K562 (cell line): ENCODE measurements at regions not wholly inside any gene's neighbourhood (a gene's known extent, or its start where the extent isn't known, plus 50 kb on each side); places are given as distances from the start of the nearest gene placed in this dataset.

ENCODE experiments used
- ATAC-seq: fragments of 200-7000 bp; cut with Tn5 transposase; 3 replicates; pipeline ENCODE4 v1.9.1; 2020; ENCODE audit warnings: moderate library complexity
- BruUV-seq: library from RNA; stranded (reverse); fragments of 400-500 nt; replicated peaks from 2 replicates; lab custom pipeline; 2021; lab: Mats Ljungman, UMichigan
- CTCF ChIA-PET: fragments of 300-600 bp; formaldehyde crosslinking; extraction: SDS; loops from one replicate; lab custom pipeline; 2021; ENCODE audit warnings: low intra/inter-chr PET ratio; lab: Yijun Ruan, JAX
- POLR2A ChIA-PET: fragments of 300-600, 350-650 bp; sonication (Branson Sonifier 250); formaldehyde crosslinking; extraction: SDS; loops from one replicate; lab custom pipeline; 2021; ENCODE audit warnings: antibody characterized with exemption, inconsistent platforms; lab: Yijun Ruan, JAX
- DNase-seq, 4 experiments: peaks; one replicate each; pipeline versions ENCODE4 v3.0.0 to v3.0.0-alpha.2; 2011 to 2018; ENCODE audit warnings: low spot score in 3 of 4, mixed read lengths in 3 of 4; ENCODE audit errors: extremely low read depth in 1 of 4
- FAIRE-seq: peaks from 2 replicates; lab custom pipeline; 2011; peaks lifted over from hg19 to GRCh38; lab: Jason Lieb, UNC
- H2AFZ ChIP-seq: 2 replicates; pipeline ENCODE4 v1.6.0; 2011; ENCODE audit warnings: low read depth, low read length, control low read depth, inconsistent platforms
- H3K27ac ChIP-seq: fragments of 200-600 bp; 3 replicates; pipeline ENCODE4 v1.8.0; 2011; ENCODE audit warnings: low read depth, mild to moderate bottlenecking, control low read depth, inconsistent platforms, low read length, moderate library complexity, mixed read lengths; ENCODE audit errors: extremely low read depth
- H3K27me3 ChIP-seq, 2 experiments: fragments of 300-600 bp in 1 of 2; 2 replicates in 1 of 2; 3 replicates in 1 of 2; pipeline versions ENCODE4 v1.6.0 to v1.8.0; 2011; ENCODE audit warnings: inconsistent platforms in 2 of 2, low read length in 2 of 2, mild to moderate bottlenecking in 1 of 2, mixed read lengths in 1 of 2, moderate library complexity in 1 of 2; ENCODE audit not compliant: control insufficient read depth in 2 of 2, insufficient read depth in 2 of 2
- H3K36me3 ChIP-seq: fragments of 300-600 bp; 3 replicates; pipeline ENCODE4 v1.8.0; 2011; ENCODE audit warnings: mild to moderate bottlenecking, low read length, inconsistent platforms; ENCODE audit not compliant: control insufficient read depth, insufficient read depth
- H3K4me1 ChIP-seq, 2 experiments: fragments of 200-600 bp in 1 of 2; replicated peaks in 1 of 2; 2 replicates in 1 of 2; 3 replicates in 1 of 2; pipeline versions ENCODE4 v1.5.1 to v1.8.0; 2011; ENCODE audit warnings: inconsistent platforms in 2 of 2, low read length in 2 of 2, mild to moderate bottlenecking in 1 of 2, mixed read lengths in 1 of 2, moderate library complexity in 1 of 2; ENCODE audit not compliant: control insufficient read depth in 2 of 2, insufficient read depth in 2 of 2
- H3K4me2 ChIP-seq: 2 replicates; pipeline ENCODE4 v1.6.1; 2011; ENCODE audit warnings: low read length, control low read depth, inconsistent platforms, mixed read lengths; ENCODE audit not compliant: insufficient read depth
- H3K4me3 ChIP-seq: fragments of 200-600 bp; sonication (generic), shearing (Covaris generic); 2 replicates; pipeline ENCODE4 v1.5.1; 2016; ENCODE audit warnings: control low read depth, inconsistent platforms
- H3K79me2 ChIP-seq: fragments of 200-600 bp; 3 replicates; pipeline ENCODE4 v1.8.0; 2011; ENCODE audit warnings: low read length, inconsistent platforms; ENCODE audit not compliant: control insufficient read depth, insufficient read depth
- H3K9ac ChIP-seq, 2 experiments: 2 replicates each; pipeline versions ENCODE4 v1.6.0 to v1.6.1; 2011; ENCODE audit warnings: low read depth in 2 of 2, low read length in 2 of 2, control low read depth in 1 of 2, inconsistent platforms in 1 of 2, mild to moderate bottlenecking in 1 of 2, mixed read lengths in 1 of 2; ENCODE audit not compliant: insufficient read depth in 1 of 2
- H3K9me1 ChIP-seq: one replicate; pipeline ENCODE4 v1.6.0; 2011; ENCODE audit warnings: inconsistent platforms, mild to moderate bottlenecking, low read length, moderate library complexity; ENCODE audit not compliant: control insufficient read depth, insufficient read depth
- H3K9me3 ChIP-seq: replicated peaks from 2 replicates; pipeline ENCODE4 v1.5.1; 2011; ENCODE audit warnings: low read depth, low read length, inconsistent platforms; ENCODE audit not compliant: control insufficient read depth, insufficient read depth
- H4K20me1 ChIP-seq: replicated peaks from 2 replicates; pipeline ENCODE4 v1.6.1; 2011; ENCODE audit warnings: low read length, inconsistent platforms, mixed read lengths; ENCODE audit not compliant: control insufficient read depth, insufficient read depth
- DACH1 ChIP-seq: fragments of 450-650 bp; IDR thresholded peaks from 2 replicates; pipeline ENCODE4 v1.6.1; 2018; ENCODE audit not compliant: partially characterized antibody
- FOXP4 ChIP-seq: sonication (generic); formaldehyde crosslinking; IDR thresholded peaks from 2 replicates; pipeline ENCODE4 v1.8.0; 2022; ENCODE audit warnings: mild to moderate bottlenecking, missing genetic modification reagents, borderline replicate concordance
- HES1 ChIP-seq: fragments of 450-650 bp; IDR thresholded peaks from 2 replicates; pipeline ENCODE4 v1.6.1; 2016; ENCODE audit warnings: low read depth, mild to moderate bottlenecking, moderate library complexity
- HNRNPUL1 ChIP-seq: fragments of 200-400 bp; formaldehyde crosslinking; IDR thresholded peaks from 2 replicates; pipeline ENCODE4 v1.6.1; 2017; ENCODE audit warnings: low read length
- HOXB6 ChIP-seq: fragments of 250-450 bp; sonication (Bioruptor Pico); IDR thresholded peaks from 2 replicates; pipeline ENCODE4 v1.5.1; 2022; ENCODE audit warnings: mild to moderate bottlenecking, borderline replicate concordance
- KLF1 ChIP-seq: fragments of 450-650 bp; IDR thresholded peaks from 2 replicates; pipeline ENCODE4 v1.6.1; 2016; ENCODE audit warnings: missing genetic modification characterization, missing compliant biosample characterization
- NCOR1 ChIP-seq: fragments of 450-650 bp; IDR thresholded peaks from 2 replicates; pipeline ENCODE4 v1.6.1; 2016; ENCODE audit warnings: mild to moderate bottlenecking, moderate library complexity
- PHF8 ChIP-seq: fragments of 200-600 bp; sonication (generic); IDR thresholded peaks from 2 replicates; pipeline ENCODE4 v1.6.1; 2012; ENCODE audit warnings: mixed run types, mild to moderate bottlenecking, inconsistent platforms, low read length, moderate library complexity, borderline replicate concordance
- PKNOX1 ChIP-seq: fragments of 450-650 bp; IDR thresholded peaks from 2 replicates; pipeline ENCODE4 v1.6.1; 2016
- POU5F1 ChIP-seq: fragments of 150-350 bp; IDR thresholded peaks from 2 replicates; pipeline ENCODE4 v1.6.1; 2014; ENCODE audit warnings: borderline replicate concordance, low read length, low read depth, mild to moderate bottlenecking; ENCODE audit not compliant: partially characterized antibody
- PTRF ChIP-seq: fragments of 450-650 bp; IDR thresholded peaks from 2 replicates; pipeline ENCODE4 v1.6.1; 2016; ENCODE audit warnings: mild to moderate bottlenecking, missing genetic modification characterization, missing compliant biosample characterization
- TCF7L2 ChIP-seq: fragments of 150-350 bp; IDR thresholded peaks from 2 replicates; pipeline ENCODE4 v1.6.1; 2016; ENCODE audit warnings: low read depth, mild to moderate bottlenecking, low read length, moderate library complexity
- TRIM28 ChIP-seq: fragments of 450-650 bp; IDR thresholded peaks from 2 replicates; pipeline ENCODE4 v1.6.1; 2017
- USF1 ChIP-seq: sonication (generic); formaldehyde crosslinking; IDR thresholded peaks from 2 replicates; pipeline ENCODE4 v1.9.0; 2022; ENCODE audit warnings: mild to moderate bottlenecking, missing genetic modification reagents
- ZNF232 ChIP-seq: sonication (generic); formaldehyde crosslinking; IDR thresholded peaks from 2 replicates; pipeline ENCODE4 v1.8.0; 2022; ENCODE audit warnings: mild to moderate bottlenecking, missing genetic modification reagents
- ZNF444 ChIP-seq: fragments of 250-450 bp; sonication (Bioruptor Pico); IDR thresholded peaks from 2 replicates; pipeline ENCODE4 v1.4.0; 2020; ENCODE audit warnings: mild to moderate bottlenecking, moderate library complexity
- ZNF57 ChIP-seq: fragments of 450-650 bp; formaldehyde crosslinking; IDR thresholded peaks from 2 replicates; pipeline ENCODE4 v1.4.0; 2020; ENCODE audit warnings: mild to moderate bottlenecking, moderate library complexity
- WGBS: fragments of 100-300 bp; shearing (Covaris generic); methylation state at CpG from one replicate; pipeline ENCODE4 v1.1.6; 2016; ENCODE audit warnings: low coverage, mixed read lengths; ENCODE audit not compliant: insufficient coverage; ENCODE audit errors: missing lambda C conversion rate; 5-methylcytosine and 5-hydroxymethylcytosine counted together
- in situ Hi-C: fragments of 300-500 bp; cut with MboI; formaldehyde crosslinking; loops from 4 replicates; pipeline ENCODE4 v1.15.0; 2018; ENCODE audit warnings: inconsistent platforms, mixed read lengths
- intact Hi-C: fragments of 100-400 bp; cut with micrococcal nuclease; formaldehyde crosslinking; loops from 2 replicates; pipeline ENCODE4 v1.14.2; 2022

- no peaks in the 10 kb centered on the region for H3K9me1 ChIP-seq
- no peaks in the 10 kb centered on the region for H3K36me3 ChIP-seq
- BruUV-seq = no TSS peak
- peaks cover 3 to 17% of the 10 kb centered on the region in 2 experiments; a peak in 1 of 5 replicates for H3K27me3 ChIP-seq
- intact Hi-C loops = no loop called here
- in situ Hi-C loops = no loop called here
- ATAC-seq (no peak), FAIRE-seq (no peak), DNase-seq (no peak)
- H3K79me2 ChIP-seq = no peaks in the 10 kb centered on the region
- TF ChIP-seq HES1 (no peak), NCOR1 (no peak), POU5F1 (no peak), PTRF (no peak), USF1 (CRISPR knock-in tag) (no peak), TRIM28 (no peak), ZNF57 (CRISPR knock-in tag) (no peak), HOXB6 (no peak), ZNF232 (no peak), HNRNPUL1 (no peak), DACH1 (no peak), ZNF444 (CRISPR knock-in tag) (no peak), FOXP4 (CRISPR knock-in tag) (no peak), PKNOX1 (no peak), TCF7L2 (no peak), PHF8 (no peak), KLF1 (tag) (no peak)
- no peaks in the 10 kb centered on the region for H3K9me3 ChIP-seq
- no peak overlapping the region for H3K4me2 ChIP-seq
- POLR2A ChIA-PET = no interaction called here
- H3K27ac ChIP-seq = no peak overlapping the region
- 6% methylated on average over 3 of the region's 3 CpGs for WGBS
- no peak overlapping the region for H3K9ac ChIP-seq
- no peak overlapping the region for H2AFZ ChIP-seq
- no peaks in the 10 kb centered on the region for H3K4me1 ChIP-seq
- CTCF ChIA-PET = no interaction called here
- no peak overlapping the region for H3K4me3 ChIP-seq
- no peaks in the 10 kb centered on the region for H4K20me1 ChIP-seq
Observed at GRCh38 chr1:147833231-147833860, 69.2 kb upstream of the GJA8 start.
